HuH-7 (cell line): ENCODE measurements at regions not wholly inside any gene's neighbourhood (a gene's known extent, or its start where the extent isn't known, plus 50 kb on each side); places are given as distances from the start of the nearest gene placed in this dataset.

ENCODE experiments used
- DNase-seq: peaks from one replicate; pipeline ENCODE4 v3.0.0; 2011; ENCODE audit warnings: low spot score

GRCh38 chr14:101706509-101707067 is 54.9 kb upstream of the PPP2R5C start:
- no peak for DNase-seq

GRCh38 chr14:101707068-101707842 is 54.3 kb upstream of the PPP2R5C start:
- DNase-seq: peak; percentile 67

- DNase-seq: no peak
Observed at GRCh38 chr14:101707863-101708620, 53.5 kb upstream of the PPP2R5C start.

GRCh38 chr14:101708853-101709532 is 52.5 kb upstream of the PPP2R5C start:
- no peak for DNase-seq

GRCh38 chr14:101709533-101709881 is 52.0 kb upstream of the PPP2R5C start:
- DNase-seq: no peak

GRCh38 chr14:101709962-101710931 is 51.3 kb upstream of the PPP2R5C start:
- no peak for DNase-seq

- no peak for DNase-seq
Observed at GRCh38 chr14:101711041-101711856, 50.3 kb upstream of the PPP2R5C start.
